Astrocyte of the spinal cord (primary cell): ENCODE measurements at regions not wholly inside any gene's neighbourhood (a gene's known extent, or its start where the extent isn't known, plus 50 kb on each side); places are given as distances from the start of the nearest gene placed in this dataset.

ENCODE experiments used
- DNase-seq: peaks from one replicate; pipeline ENCODE4 v3.0.0; 2011; ENCODE audit warnings: low read depth, low spot score
- H3K4me3 ChIP-seq: 2 replicates; pipeline ENCODE4 v1.5.1; 2011; ENCODE audit warnings: low read depth, mild to moderate bottlenecking, low read length, moderate library complexity
- CTCF ChIP-seq: IDR thresholded peaks from 2 replicates; pipeline ENCODE4 v1.5.1; 2012; ENCODE audit warnings: low read depth, mild to moderate bottlenecking, low read length, inconsistent platforms
- in situ Hi-C: cut with HindIII; loops from 2 replicates; pipeline ENCODE4 v1.10.0; 2017; ENCODE audit warnings: low sequenced_read_pairs

- no peak overlapping the region for H3K4me3 ChIP-seq
- no peak for TF ChIP-seq CTCF
- in situ Hi-C loops: no loop called here
- DNase-seq: no peak
Measured at GRCh38 chr3:16106050-16106449, 68.4 kb upstream of the GALNT15 start.

GRCh38 chr3:16108424-16108823 is 66.1 kb upstream of the GALNT15 start:
- no peak for TF ChIP-seq CTCF
- in situ Hi-C loops: no loop called here
- no peak overlapping the region for H3K4me3 ChIP-seq
- no peak for DNase-seq

GRCh38 chr3:16109929-16110328 is 64.6 kb upstream of the GALNT15 start:
- no peak for DNase-seq
- in situ Hi-C loops: no loop called here
- no peak overlapping the region for H3K4me3 ChIP-seq
- no peak for TF ChIP-seq CTCF

- DNase-seq: peak; percentile 80
- no peak for TF ChIP-seq CTCF
- no peak overlapping the region for H3K4me3 ChIP-seq
- in situ Hi-C loops: no loop called here
Measured at GRCh38 chr3:16112910-16113504, 61.5 kb upstream of the GALNT15 start.

- H3K4me3 ChIP-seq: no peak overlapping the region
- TF ChIP-seq CTCF: no peak
- in situ Hi-C loops: no loop called here
- peak; percentile 58 for DNase-seq
Measured at GRCh38 chr3:16113704-16114103, 60.8 kb upstream of the GALNT15 start.

GRCh38 chr3:16114429-16114828 is 60.1 kb upstream of the GALNT15 start:
- in situ Hi-C loops: no loop called here
- no peak for TF ChIP-seq CTCF
- no peak for DNase-seq
- H3K4me3 ChIP-seq: no peak overlapping the region

GRCh38 chr3:16114930-16115329 is 59.5 kb upstream of the GALNT15 start:
- no peak for DNase-seq
- TF ChIP-seq CTCF: no peak
- H3K4me3 ChIP-seq: no peak overlapping the region
- in situ Hi-C loops: no loop called here
